Lower leg skin (tissue), 4 donors: ENCODE measurements at regions not wholly inside any gene's neighbourhood (a gene's known extent, or its start where the extent isn't known, plus 50 kb on each side); places are given as distances from the start of the nearest gene placed in this dataset.

Experiments used
- DNase-seq, 2 donors: peaks; one replicate each; pipeline ENCODE4 v3.0.0-alpha.2; 2019; ENCODE audit warnings: low spot score in 2 of 2
- H3K4me3 ChIP-seq: fragments of 200-600 bp; sonication (generic); 2 replicates; pipeline ENCODE4 v1.5.1; 2017; ENCODE audit warnings: mild to moderate bottlenecking, low read depth; ENCODE audit not compliant: poor library complexity, severe bottlenecking
- POLR2A ChIP-seq, 2 donors: fragments of 450-650 bp; IDR thresholded peaks; one replicate each; pipeline ENCODE4 v1.6.1; 2016 to 2017; ENCODE audit warnings: antibody characterized with exemption in 2 of 2, mild to moderate bottlenecking in 1 of 2, moderate library complexity in 1 of 2
- WGBS, 2 donors: methylation state at CpG; one replicate each; pipeline ENCODE4 v1.1.5; 2018; 5-methylcytosine and 5-hydroxymethylcytosine counted together
- intact Hi-C: fragments of 100-400 bp; cut with DNase I; formaldehyde crosslinking; loops from one replicate; pipeline ENCODE4 v1.15.0; 2023; ENCODE audit warnings: low total_unique reads
- TF ChIP-seq, protein P1 (sequence below), 3 donors: fragments of 450-650 bp; IDR thresholded peaks; one replicate each; pipeline ENCODE4 v1.5.1; 2016; ENCODE audit warnings: antibody characterized with exemption in 3 of 3, mild to moderate bottlenecking in 3 of 3, moderate library complexity in 2 of 3

DNA sequence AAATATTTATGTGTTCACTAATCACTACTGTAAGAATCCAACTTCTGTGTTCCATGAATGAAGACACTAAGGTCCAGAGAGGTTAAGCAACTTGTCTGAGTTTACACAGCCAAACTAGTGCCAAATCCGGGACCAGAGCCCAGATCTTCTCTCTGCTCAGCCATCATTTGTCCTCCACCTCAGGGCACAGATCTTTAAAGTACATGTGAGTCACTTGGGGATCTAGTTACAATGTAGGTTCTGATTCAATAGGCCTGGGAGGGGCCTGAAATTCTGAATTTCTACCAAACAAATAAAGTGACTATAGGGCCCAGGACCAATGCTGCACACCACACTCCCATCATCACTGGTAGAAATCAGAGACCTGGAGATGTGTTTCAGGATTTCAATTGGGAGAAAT, 162.9 kb downstream of the GXYLT1 start:
- no peak for DNase-seq
- H3K4me3 ChIP-seq, result no peak overlapping the region
- 32 to 36% methylated on average over 1 of the region's 1 CpG for WGBS, 2 donors
- no peak for TF ChIP-seq POLR2A (IDR thresholded peaks at IDR 0.05)
- TF ChIP-seq, protein P1, sequence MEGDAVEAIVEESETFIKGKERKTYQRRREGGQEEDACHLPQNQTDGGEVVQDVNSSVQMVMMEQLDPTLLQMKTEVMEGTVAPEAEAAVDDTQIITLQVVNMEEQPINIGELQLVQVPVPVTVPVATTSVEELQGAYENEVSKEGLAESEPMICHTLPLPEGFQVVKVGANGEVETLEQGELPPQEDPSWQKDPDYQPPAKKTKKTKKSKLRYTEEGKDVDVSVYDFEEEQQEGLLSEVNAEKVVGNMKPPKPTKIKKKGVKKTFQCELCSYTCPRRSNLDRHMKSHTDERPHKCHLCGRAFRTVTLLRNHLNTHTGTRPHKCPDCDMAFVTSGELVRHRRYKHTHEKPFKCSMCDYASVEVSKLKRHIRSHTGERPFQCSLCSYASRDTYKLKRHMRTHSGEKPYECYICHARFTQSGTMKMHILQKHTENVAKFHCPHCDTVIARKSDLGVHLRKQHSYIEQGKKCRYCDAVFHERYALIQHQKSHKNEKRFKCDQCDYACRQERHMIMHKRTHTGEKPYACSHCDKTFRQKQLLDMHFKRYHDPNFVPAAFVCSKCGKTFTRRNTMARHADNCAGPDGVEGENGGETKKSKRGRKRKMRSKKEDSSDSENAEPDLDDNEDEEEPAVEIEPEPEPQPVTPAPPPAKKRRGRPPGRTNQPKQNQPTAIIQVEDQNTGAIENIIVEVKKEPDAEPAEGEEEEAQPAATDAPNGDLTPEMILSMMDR (IDR thresholded peaks at IDR 0.05), result no peak
- intact Hi-C loops, result no loop called here

DNA sequence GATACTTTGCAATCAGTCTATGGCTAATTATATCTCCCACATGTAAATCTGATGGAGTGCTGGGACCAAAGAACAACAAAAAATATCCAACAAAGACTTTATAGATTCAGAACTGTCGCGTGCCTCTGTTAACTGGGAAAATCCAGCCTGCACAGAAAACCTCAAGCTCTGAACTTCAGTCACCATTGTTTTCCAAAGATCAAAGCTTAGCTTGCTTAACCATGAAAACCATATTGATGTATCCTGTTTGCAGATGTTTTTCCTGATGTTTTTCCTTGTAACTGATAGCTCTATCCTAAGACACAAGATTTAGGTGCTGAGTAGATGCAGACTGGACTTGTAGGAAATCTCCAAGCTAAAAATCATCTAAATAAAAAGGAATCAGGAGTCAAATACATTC, 163.7 kb downstream of the GXYLT1 start:
- DNase-seq, result no peak
- intact Hi-C loops, result no loop called here
- H3K4me3 ChIP-seq, result no peak overlapping the region
- TF ChIP-seq POLR2A (IDR thresholded peaks at IDR 0.05), result no peak
- TF ChIP-seq, protein P1 (IDR thresholded peaks at IDR 0.05), result no peak
- WGBS, 2 donors, result 66 to 67% methylated on average over 2 of the region's 2 CpGs

DNA sequence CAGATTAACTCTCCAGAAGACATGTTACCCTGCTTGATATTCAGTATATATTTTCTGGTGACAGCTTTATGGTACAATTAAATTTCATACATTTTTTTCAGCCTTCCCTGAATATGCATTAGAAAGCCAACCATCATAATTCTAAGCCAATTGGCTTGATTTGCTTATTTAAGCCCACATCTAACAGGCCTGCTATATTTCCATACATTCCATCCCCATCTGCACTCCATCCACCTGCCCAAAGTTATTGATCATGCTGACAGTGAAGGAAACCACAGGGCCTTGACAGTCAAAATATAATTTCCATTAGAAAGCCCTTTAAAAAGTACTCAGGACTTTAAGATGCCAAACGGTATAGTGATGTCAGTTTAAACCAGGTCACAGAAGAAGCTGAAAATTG, 164.3 kb downstream of the GXYLT1 start:
- DNase-seq, result no peak
- no peak for TF ChIP-seq POLR2A (IDR thresholded peaks at IDR 0.05)
- TF ChIP-seq, protein P1 (IDR thresholded peaks at IDR 0.05), result no peak
- intact Hi-C loops, result no loop called here
- H3K4me3 ChIP-seq, result no peak overlapping the region
- 51 to 67% methylated on average over 1 of the region's 1 CpG for WGBS, 2 donors

DNA sequence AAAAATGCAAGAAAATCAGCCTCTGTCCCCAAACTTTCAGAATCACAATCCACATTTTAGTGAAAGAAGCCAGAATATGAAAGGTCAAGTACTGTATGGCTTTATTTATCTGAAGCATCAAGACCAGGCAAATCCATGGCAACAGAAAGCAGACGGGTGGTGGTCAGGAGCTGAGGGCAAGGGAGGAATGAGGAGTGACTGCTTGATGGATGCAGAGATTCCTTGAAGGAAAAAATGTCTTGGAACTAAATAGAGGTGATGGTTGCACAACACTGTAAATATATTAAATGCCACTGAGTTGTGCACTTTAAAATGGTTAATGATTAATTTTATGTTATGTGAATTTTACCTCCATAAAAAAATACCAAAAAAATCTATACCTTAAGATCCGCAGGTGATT, 165.1 kb downstream of the GXYLT1 start:
- no peak for DNase-seq
- TF ChIP-seq, protein P1 (IDR thresholded peaks at IDR 0.05), result no peak
- TF ChIP-seq POLR2A (IDR thresholded peaks at IDR 0.05), result no peak
- 76 to 77% methylated on average over 2 of the region's 2 CpGs for WGBS, 2 donors
- intact Hi-C loops, result no loop called here
- no peak overlapping the region for H3K4me3 ChIP-seq

DNA sequence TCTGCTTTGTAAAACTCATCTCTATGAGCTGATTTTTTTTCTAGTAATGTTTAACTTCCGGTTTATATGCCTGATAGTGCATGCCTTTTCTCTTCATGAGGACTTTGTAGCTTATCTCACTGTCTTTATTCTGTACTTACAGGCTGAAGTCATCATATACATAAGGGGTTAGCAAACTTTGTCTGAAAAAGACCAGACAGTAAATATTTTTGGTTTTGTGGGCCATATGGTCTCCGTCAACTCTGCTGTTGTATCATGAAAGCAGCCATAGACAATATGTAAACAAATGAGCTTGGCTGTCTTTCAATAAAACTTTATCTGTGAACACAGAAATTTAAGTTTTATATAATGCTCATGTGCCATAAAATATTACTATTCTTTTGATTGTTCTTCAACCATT, 172.1 kb downstream of the GXYLT1 start:
- DNase-seq, result no peak
- no peak overlapping the region for H3K4me3 ChIP-seq
- TF ChIP-seq, protein P1 (IDR thresholded peaks at IDR 0.05), result no peak
- no peak for TF ChIP-seq POLR2A (IDR thresholded peaks at IDR 0.05)
- WGBS, 2 donors, result 82 to 89% methylated on average over 2 of the region's 2 CpGs
- intact Hi-C loops, result no loop called here

DNA sequence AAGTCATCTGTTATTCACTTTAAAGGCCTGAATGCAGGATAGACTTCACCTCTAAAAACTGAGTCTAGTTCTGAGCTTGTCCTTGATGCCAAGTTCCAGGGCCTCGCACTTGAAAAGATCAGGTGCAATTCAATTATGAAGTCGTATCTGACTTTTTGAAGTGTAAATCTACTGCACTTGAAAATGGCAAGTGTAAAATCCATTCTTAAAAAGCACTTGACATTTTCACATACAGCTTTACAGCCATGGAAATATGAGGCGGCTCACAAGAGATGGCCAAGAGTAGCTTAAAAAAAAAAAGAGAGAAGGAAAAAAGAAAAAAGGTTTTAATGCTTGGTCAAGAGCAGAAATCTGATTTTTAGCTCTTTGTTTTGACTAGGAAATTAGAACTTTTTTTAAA, 172.5 kb downstream of the GXYLT1 start:
- 83 to 84% methylated on average over 3 of the region's 3 CpGs for WGBS, 2 donors
- no peak for TF ChIP-seq POLR2A (IDR thresholded peaks at IDR 0.05)
- TF ChIP-seq, protein P1 (IDR thresholded peaks at IDR 0.05), result no peak
- intact Hi-C loops, result no loop called here
- no peak overlapping the region for H3K4me3 ChIP-seq
- no peak for DNase-seq
